ENCODE measurements at regions not wholly inside any gene's neighbourhood (a gene's known extent, or its start where the extent isn't known, plus 50 kb on each side); places are given as distances from the start of the nearest gene placed in this dataset.

DNA sequence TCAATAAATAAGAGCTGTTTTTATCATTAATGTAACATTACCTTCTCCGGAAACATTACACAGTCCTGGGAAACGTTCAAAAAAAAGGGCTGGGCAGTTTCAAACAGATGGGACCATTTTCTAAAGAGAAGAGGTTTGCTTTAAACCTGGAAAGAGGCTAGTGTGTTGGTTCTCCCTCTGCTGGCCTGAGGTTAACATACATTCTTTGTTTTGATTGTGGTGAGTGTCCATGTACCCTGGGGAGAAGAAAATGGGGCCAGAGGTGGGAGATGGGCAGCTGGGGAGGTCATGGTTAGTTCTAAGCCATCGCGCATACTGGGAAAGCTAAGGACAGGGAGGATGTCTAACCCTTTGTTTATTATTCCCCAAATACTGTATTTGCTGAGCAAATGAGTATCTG, 194.7 kb downstream of the CPEB2 start:
- TF ChIP-seq, protein P1, sequence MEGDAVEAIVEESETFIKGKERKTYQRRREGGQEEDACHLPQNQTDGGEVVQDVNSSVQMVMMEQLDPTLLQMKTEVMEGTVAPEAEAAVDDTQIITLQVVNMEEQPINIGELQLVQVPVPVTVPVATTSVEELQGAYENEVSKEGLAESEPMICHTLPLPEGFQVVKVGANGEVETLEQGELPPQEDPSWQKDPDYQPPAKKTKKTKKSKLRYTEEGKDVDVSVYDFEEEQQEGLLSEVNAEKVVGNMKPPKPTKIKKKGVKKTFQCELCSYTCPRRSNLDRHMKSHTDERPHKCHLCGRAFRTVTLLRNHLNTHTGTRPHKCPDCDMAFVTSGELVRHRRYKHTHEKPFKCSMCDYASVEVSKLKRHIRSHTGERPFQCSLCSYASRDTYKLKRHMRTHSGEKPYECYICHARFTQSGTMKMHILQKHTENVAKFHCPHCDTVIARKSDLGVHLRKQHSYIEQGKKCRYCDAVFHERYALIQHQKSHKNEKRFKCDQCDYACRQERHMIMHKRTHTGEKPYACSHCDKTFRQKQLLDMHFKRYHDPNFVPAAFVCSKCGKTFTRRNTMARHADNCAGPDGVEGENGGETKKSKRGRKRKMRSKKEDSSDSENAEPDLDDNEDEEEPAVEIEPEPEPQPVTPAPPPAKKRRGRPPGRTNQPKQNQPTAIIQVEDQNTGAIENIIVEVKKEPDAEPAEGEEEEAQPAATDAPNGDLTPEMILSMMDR (IDR thresholded peaks at IDR 0.05; ENCODE audit: poor library complexity): peak; percentile 44
- no peak for TF ChIP-seq EZH2phosphoT487 (IDR thresholded peaks at IDR 0.05; ENCODE audit: low read depth, severe bottlenecking, unreplicated experiment)
